NCI-H748 treated with DMSO at 0.1 percent for 48 hours (cell line): ENCODE measurements at regions not wholly inside any gene's neighbourhood (a gene's known extent, or its start where the extent isn't known, plus 50 kb on each side); places are given as distances from the start of the nearest gene placed in this dataset.
"Not testable (repeated sequence)": the region's sequence is repeated elsewhere in the genome, so short reads cannot be mapped to it uniquely, and the experiment has no call there.

ENCODE experiments used
- DNase-seq: peaks from one replicate; lab custom pipeline; 2025; lab: John Stamatoyannopoulos, UW

GRCh38 chrX:124238268-124238667, 94.2 kb upstream of the TEX13D start:
- DNase-seq, result no peak

DNA sequence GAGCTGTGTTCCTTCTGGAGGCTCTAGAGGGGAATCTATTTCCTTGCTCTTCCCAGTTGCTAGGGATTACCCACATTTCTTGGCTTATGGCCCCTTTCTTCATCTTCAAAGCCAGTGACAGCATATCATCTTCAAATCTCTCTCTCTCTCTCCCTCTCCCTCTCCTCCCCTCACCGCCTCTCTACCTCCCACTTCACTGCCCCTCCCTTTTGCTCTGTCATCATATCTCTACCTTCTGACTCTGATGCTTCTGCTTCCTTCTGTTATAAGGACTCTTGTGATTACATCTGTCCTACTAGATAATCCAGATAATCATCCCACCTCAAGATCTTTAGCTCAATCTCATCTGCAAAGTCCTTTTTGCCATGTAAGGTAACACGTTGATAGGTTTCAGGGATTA, 93.1 kb upstream of the TEX13D start:
- DNase-seq, result no peak

DNA sequence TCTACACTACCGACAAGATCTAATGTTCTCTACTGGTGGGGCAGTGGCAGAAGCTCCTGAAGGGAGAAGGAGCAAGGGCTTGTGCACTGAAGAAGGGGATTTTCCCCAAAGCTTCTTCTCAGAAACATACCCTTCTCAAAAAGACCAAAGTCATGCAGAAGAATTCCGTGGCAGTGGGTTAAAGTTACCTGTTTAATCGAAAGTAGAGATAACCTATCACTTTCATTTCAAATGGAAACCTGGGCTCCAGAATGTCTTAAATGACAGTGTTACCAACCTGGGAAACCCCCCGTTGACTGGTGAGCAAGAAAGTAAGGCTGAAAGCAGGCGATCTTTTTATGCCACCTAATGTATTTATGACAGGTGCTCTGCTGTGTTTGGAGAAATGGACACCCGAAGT, 92.5 kb upstream of the TEX13D start:
- no peak for DNase-seq

- no peak for DNase-seq
These were observed 92.0 kb upstream of the TEX13D start for GRCh38 chrX:124240422-124240821.

GRCh38 chrX:124242131-124242530, 90.3 kb upstream of the TEX13D start:
- no peak for DNase-seq

GRCh38 chrX:124249345-124249744, 83.1 kb upstream of the TEX13D start:
- DNase-seq, result no peak

DNA sequence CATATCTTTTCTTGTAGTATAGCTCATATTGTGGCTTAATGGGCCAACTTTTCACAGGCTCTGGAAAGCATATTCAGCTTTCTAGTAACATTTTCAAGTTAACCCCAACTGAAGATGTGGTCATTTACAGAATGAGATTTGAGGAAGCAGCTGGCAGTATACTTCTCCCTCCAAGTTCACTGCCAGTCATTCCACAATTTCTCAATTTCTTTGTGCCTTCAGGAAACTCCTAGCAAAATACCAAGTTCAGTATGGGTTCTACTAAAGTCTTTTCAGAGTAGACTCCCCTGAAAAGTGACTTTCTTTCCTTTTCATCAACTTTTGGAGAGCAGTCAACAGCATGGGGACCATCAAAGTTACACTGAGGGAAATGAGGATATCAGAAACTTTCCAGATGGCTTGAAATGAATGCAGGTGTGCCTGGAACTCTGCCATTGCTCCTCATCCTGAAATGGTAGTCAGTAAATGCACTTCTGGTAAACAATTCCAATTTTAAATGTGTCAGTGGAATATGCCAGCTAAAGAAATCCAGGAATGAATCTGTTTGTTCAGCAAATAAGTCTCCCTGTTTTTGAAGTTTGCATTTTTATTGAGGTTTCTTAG, 81.5 kb upstream of the TEX13D start:
- DNase-seq, result no peak

DNA sequence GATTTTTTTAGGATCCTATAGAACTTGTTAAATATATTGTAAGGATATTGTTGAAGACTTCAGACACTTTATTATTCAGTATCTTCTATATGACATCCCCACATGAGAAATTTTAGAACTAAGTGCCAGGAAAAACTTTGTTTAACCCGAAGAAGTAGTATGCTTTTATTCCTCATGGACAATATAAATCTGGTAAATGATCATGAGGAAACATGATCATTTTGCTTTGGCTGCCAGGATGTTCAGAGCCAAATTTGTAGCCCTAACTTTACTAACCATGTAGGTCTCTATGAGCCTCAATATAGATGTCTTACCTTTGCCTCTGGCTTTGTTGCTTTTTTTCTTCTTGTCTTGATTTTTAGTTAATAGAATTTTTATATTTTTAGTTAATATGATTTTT, 77.8 kb upstream of the TEX13D start:
- DNase-seq, result no peak

- DNase-seq, result no peak
These were observed 76.2 kb upstream of the TEX13D start for GRCh38 chrX:124256216-124256615.

DNA sequence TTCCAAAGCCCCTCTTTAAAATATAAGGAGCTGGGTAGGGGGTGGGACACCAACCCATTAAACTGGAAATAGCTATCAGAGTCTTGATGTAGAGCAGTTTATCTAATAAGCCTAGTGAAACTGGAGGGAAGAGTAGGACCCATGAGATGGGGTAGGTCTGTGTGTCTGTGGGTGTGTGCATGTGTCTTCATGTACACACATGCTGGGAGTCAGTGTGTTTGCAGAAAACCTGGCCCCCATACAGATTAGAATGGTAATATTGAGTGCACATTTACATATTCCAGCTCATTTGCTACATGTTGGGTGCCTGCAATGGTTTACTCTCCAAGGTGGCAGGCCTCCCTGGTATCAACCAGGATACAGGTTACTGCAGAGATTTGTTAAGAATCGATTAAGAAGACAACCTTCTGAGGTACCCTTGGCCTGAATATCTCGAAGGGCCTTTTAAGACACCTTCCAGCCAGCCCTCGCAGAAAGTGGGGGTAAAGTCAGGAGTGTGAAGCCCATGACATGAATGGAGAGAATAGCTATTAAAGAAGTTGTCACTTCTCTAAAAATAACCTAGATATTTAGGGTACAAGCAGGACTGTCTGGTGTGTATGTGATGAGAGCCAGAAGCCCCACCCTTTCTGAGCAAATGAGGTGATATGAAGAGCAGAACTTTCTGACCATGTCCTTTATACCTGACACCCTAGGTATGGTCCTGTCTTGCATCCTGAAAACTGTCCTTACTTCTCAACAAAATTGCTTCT, 75.7 kb upstream of the TEX13D start:
- DNase-seq, result no peak

DNA sequence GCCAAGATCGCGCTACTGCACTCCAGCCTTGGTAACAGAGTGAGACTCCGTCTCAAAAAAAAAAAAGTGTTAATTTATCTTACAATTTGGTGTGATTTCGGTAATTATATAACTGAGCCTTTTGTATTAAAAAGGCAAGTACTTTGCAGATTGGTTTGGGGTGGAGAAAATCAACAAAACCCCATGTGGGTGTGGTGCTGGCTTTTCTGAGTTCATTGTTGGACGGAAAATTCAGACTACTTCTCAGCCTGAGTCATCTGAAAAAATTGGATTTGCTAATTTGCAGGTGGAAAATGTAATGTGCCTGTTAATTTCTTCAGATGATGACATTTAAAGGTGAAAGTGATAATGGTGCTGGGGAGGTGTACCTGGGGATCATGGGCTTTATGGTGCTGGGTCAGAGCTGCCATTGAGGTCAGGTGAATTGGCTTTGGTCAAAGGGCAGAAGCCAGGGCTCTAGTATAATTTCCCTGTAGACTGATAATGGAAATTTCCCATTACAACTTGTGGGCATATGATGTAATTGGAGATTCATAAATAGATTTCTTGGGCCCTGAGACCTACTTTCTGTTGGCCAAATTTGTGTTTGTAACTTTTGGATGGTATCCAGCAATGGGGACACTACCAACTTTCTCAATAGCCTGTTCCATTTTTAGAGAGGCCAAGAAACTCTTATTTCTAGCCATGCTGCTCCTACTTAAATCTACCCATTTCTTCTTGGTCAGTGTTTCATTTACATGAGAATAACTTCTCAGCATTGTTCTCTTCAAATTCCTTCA, 74.3 kb upstream of the TEX13D start:
- DNase-seq, result no peak

- DNase-seq, result no peak
These were observed 71.6 kb upstream of the TEX13D start for GRCh38 chrX:124260845-124261244.

- DNase-seq, result no peak
These were observed 68.7 kb upstream of the TEX13D start for GRCh38 chrX:124263743-124264142.

DNA sequence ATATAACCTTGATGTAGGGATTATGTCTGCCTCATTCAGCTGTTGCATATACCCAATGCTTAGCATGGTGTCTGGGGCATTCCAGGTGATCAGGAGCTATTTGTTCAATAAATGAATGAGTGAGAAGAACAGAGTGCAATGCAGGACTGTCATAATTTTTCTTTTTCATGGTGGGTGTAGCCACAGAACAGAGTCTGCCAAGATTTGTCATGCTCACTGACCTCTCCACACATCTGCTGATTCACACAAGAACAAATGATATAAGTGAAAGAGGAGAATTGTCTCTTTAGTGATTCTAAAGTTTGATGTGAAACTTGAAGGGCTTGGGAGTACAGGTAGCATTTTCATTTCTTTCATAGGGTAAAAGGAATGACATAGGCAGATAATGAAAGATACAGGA, 64.4 kb upstream of the TEX13D start:
- no peak for DNase-seq

DNA sequence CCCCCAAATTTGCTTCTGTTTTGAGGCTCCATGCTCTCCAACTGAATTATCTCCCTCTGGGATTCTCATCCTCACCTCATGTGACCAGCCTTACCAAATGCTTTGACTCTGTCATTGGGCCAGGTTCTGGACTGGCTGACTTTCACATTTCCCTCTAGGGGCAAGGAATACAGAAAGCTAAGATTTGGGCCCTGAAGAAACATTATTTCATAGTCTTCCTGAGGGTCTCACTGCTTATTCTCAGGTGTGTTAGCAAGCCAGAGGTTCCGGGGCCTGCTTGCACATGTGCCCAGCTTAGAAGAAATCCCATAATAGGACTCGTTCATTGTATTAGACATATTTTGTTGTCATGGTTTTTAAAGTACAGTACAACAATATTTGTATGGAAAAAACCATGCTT, 62.6 kb upstream of the TEX13D start:
- no peak for DNase-seq

DNA sequence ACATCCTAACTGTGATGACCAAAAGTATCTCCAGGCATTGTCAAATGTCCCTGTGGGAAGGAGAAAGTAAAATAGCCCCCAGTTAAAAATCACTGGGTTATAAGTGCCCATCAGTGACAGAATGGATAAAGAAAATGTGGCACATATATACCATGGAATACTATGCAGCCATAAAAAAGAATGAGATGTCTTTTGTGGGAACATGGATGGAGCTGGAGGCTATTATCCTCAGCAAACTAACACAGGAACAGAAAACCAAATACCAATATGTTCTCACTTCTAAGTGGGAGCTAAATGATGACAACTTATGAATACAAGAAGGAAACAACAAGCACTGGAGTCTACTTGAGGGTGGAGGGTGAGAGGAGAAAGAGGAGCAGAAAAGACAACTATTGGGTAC, 60.9 kb upstream of the TEX13D start:
- not testable (repeated sequence) for DNase-seq

DNA sequence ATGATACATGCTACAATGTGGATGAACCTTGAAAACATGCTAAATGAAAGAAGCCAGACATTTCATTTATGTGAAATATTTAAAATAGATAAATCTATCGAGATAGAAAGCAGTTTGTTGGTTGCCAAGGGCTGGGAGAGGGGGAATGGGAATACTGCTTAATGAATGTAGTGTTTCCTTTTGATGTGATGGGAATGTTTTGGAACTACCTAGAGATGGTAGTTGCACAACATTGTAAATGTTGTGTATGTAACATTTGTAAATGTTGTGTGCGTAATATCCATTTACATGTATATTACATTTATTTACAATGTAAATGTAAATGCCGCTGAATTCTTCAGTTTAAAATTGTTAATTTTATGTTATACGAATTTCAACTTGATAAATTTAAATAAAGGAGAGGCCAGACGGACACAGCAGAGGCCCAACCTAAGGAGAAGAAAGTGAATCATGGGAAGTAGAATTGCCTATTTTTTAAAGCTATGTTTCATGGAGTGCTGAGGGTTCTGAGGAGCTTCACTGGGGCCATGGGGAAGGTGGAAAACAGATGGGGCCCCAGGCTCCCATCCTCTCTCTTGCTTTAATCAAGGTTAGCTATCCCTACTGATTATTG, 60.0 kb upstream of the TEX13D start:
- no peak for DNase-seq

DNA sequence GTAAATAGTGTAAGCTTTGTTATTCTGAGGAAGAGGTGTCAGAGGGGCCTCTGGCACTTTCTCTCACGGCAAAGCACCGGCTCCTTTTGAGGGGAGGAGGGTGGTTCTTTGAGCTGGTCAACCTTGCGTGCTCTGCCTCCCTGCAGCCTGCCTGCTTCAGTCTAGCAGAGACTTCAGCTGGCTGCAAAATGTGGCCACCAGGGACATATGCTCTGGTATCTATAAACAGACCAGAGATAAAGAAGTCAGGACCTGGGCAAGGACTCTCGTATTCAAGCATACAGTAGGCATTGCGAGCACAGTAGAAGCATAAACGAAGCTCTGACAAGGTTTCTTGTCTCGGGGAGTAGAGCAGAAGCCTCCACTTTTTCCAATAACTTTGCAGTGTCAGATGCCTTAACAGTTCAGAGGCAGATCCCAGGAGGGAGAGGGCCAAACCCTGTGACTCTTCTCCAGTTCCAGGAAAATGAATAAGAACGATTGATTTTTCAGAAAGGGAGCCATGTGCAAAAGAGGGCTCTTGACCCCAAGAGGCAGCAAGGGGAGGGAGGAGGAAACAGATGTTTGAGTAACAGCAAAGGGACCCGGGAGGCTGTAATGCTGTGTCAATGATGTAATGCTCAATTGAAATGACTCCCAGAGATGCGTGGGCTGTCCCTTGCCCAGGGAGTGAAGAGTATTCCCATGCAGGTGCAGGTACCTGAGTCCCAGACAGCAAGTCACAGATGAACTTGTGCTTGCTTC, 57.9 kb upstream of the TEX13D start:
- no peak for DNase-seq

DNA sequence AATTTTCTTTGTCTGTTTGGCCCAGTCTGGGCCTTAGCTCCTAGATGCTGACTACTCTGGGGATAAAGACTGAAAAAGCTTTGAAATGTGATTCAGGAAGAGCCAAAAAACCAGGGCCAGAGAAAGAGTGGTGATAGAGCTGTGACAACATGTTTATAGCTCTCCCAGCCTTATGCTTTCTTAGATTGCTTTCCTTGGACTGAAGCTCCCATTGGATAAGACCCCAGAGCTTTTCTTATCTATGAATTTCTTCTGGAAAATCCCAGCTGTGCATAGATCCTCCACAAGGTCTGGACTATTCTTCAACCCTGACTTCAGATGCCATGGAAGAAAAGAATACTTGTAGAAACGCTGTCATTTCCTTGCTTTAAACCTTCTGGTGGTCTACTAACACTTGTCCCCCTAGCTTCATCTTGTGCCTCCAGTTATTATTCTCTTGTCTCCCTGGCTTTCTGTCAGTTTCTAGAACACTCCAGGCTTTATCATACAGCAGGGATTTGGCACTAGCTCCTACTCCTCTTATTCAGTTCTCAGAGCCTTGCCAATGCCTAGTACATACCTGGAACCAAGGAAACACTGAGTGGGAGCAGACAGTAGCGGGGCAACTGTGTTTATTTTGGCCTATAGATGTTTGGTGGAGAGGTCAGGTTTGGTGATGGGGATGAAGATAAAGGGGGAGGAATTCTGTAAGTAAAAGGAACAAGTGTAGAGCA, 57.1 kb upstream of the TEX13D start:
- no peak for DNase-seq

- DNase-seq, result no peak
These were observed 52.1 kb upstream of the TEX13D start for GRCh38 chrX:124280294-124280902.

DNA sequence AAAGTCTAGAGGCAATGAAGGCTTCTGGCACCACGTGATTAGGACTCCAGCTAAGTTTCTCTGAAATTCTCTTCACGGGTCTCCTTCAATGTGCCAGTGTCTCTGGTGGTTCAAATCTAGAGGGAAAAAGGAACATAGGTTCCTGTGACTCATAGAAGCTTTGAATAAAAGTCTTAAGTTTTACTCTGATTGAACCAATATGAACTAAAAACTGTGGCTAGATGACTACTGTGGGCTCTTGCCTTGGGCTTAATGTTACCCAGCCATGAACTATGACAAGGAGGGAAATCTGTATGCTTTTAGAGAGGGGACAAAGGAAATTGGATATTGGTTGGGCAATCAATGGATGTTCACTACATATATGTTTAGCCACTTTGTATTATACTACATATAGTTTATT, 49.9 kb upstream of the TEX13D start:
- no peak for DNase-seq
